C4-2B (cell line): ENCODE measurements at regions not wholly inside any gene's neighbourhood (a gene's known extent, or its start where the extent isn't known, plus 50 kb on each side); places are given as distances from the start of the nearest gene placed in this dataset.

ENCODE experiments used
- ZFX ChIP-seq: fragments of 450-650 bp; IDR thresholded peaks from 2 replicates; pipeline ENCODE4 v1.6.1; 2017
- TF ChIP-seq, protein P1 (sequence below): fragments of 450-650 bp; conservative IDR thresholded peaks from 2 replicates; pipeline ENCODE4 v1.5.1; 2017; ENCODE audit warnings: mild to moderate bottlenecking

DNA sequence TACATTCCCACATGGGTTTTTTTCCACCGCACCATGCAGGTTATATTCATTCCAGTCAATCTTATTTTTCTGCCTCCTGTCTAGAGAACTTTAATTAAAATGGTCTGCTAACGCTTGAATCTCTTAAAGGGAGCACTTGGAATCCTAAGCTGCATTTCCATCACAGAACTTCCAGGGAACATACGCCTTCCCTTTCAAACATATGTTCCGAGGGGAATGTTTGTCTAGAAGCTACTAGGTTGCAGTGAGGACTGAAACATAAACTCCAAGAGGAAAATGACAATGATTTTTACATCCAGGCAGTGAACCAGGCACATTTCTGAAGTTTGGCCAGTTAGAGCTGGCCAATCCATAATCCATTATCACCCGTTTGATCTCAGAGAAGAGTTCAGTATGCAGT, 375.5 kb upstream of the NRP1 start:
- TF ChIP-seq, protein P1, sequence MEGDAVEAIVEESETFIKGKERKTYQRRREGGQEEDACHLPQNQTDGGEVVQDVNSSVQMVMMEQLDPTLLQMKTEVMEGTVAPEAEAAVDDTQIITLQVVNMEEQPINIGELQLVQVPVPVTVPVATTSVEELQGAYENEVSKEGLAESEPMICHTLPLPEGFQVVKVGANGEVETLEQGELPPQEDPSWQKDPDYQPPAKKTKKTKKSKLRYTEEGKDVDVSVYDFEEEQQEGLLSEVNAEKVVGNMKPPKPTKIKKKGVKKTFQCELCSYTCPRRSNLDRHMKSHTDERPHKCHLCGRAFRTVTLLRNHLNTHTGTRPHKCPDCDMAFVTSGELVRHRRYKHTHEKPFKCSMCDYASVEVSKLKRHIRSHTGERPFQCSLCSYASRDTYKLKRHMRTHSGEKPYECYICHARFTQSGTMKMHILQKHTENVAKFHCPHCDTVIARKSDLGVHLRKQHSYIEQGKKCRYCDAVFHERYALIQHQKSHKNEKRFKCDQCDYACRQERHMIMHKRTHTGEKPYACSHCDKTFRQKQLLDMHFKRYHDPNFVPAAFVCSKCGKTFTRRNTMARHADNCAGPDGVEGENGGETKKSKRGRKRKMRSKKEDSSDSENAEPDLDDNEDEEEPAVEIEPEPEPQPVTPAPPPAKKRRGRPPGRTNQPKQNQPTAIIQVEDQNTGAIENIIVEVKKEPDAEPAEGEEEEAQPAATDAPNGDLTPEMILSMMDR: no peak
- TF ChIP-seq ZFX: no peak
